Skeletal muscle cell (primary cell): ENCODE measurements at regions not wholly inside any gene's neighbourhood (a gene's known extent, or its start where the extent isn't known, plus 50 kb on each side); places are given as distances from the start of the nearest gene placed in this dataset.
A peak's percentile ranks its signal among the peaks of the same experiment; 100 is the strongest.

Source experiments
- DNase-seq: peaks from one replicate; pipeline ENCODE4 v3.0.0-alpha.2; 2010; ENCODE audit warnings: low read depth
- H3K4me3 ChIP-seq: 2 replicates; pipeline ENCODE4 v1.5.1; 2011; ENCODE audit warnings: low read depth, mild to moderate bottlenecking, control low read depth, low read length, moderate library complexity

DNA sequence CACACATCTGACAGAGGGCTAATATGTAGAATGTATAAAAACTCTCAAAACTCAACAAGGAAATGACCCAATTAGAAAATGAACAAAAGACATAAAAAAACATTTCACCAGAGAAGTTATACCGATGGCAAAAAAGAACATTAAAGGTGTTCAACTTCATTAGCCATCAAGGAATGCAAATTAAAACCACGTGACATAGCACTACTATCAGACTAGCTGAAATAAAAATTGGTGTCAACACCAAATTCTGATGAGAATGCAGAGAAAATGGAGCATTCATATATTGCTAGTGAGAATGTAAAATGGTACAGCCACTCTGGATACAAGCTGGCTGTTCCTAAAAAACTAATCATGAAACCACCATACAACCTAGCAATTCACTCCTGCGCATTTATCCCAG, 128.0 kb downstream of the INSIG2 start:
- no peak for DNase-seq
- no peak overlapping the region for H3K4me3 ChIP-seq

DNA sequence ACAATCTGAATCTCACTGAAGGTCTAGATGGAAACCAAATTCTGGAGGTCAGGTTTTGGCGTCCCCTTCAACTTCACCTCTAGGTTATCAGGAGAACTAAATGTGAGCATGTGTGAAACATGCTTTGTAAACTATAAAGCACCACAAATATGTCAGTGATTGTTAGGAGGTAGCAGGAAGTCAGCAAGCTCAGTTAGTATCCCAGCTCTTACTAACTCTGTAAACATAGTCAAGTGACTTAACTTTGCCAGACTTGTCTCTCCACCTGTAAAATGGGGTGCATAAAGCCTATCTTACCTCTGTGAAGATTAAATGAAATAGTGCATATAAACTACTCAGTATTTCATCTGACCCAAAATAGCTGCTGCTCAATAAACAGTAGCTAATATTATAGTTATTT, 121.5 kb downstream of the INSIG2 start:
- DNase-seq: no peak
- no peak overlapping the region for H3K4me3 ChIP-seq

DNA sequence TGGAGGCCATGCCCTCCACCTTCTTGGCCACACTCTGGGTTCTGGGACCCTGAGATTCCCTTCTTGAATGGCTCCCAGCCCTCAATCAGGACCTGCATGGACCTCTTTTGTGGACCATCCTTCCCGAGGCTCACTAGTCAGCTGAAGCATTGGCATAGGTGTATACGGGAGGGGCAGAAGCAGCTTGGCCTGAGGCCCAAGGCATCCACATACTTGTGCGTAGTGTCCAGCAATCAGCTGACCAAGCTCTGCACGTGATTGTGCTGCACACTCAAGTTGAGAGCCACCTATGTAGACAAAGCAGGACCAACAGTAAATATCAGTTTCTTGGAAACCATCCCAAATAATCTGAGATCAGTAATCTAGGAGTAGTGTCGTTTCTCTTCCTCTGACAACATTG, 119.6 kb downstream of the INSIG2 start:
- no peak for DNase-seq
- H3K4me3 ChIP-seq: no peak overlapping the region

DNA sequence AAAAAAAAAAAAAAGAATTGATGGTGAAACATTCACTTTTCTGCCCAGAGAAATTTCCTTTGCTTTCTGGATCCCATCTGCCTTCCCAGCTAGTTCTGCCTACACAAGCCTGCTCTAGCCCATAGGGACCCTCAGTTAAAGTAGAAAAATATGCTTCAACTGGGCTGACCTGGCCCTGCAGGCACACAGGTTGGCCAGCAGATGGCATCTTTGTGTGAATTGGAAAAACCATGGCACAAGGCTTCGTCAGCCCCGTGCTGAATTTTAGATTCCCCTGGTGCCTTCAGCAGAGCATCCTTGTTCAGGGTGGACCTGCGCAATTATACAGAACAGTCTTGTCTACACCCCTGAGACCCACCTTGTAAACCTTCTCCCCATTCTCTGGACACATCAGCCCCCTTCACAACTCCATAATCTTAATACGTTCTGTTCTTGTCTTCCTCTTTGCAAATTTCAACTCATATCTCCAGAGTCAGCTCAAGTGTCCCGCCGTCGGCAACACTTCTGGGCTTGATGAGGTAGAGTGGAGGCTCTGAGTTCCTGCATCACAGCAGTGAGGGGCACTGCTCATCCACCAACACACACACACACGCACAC, 114.5 kb downstream of the INSIG2 start:
- DNase-seq: no peak

DNA sequence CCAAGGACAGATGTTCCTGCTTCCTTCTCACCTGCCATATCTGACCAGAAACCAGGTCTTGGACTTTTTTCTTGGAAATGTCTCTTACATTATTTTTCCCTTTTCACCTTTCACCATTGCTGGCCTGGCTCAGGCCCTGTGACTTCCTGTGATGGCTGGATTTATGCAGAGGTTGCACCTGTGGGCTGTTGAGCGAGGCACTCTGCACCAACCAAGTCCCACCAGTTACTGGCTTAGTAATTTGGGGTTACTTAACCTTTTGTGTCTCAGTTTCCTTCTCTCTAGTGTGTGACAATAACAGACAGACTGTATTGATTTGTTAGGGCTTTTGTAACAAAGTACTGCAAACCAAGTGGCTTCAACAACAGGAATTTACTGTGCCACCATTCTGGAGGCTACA, 110.0 kb downstream of the INSIG2 start:
- no peak for DNase-seq
- H3K4me3 ChIP-seq: no peak overlapping the region

More for the DNA sequence above, 114.5 kb downstream of the INSIG2 start:
- H3K4me3 ChIP-seq: no peak overlapping the region

DNA sequence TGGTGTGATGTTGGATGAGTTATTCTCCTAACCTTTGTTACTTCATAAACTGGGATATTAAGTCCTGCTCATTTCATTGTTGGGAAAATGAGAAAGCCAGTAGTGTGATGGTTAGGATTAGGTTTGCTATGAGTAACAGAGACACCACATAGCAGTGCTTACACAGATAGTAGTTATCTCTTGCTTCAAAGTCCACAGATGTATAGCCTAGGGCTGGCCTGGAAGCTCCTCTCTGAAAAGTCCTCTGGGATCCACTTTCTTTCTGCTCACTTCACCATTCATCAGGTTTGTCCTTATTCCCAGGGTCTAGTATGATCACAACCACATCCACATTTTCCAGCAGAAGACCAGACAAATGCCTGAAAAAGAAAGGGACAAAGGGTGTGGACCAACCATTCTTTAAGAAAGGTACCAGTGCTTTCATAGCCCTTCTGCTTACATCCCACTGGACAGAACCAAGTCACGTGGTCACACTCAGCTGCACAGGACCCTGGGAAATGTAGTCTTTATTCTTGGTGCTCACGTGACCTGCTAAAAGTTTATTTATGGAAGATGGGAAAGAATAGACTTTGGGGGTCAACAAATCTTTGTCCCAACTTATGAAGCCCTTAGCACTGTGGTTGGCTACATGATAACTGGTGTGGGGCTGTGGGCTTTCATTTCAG, 108.9 kb downstream of the INSIG2 start:
- no peak overlapping the region for H3K4me3 ChIP-seq
- DNase-seq: no peak

DNA sequence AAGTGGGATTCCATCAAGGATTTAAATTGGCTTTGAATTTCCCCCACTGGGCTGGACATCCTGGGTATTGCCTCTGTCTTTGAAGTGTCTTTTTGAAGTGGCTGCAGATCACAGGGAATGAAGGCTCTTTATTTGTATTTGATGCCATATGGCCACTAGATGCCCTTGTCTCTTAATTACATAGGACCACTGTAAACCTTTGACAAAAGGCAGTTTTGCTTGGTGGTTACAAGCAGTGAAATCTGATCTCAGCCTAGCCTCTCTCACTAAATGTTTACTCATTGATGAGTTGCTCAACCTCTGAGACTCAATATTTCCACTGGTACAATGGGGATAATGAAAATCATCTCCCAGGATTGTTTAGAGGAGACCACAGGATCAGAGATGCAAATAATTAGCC, 102.2 kb downstream of the INSIG2 start:
- H3K4me3 ChIP-seq: no peak overlapping the region
- DNase-seq: no peak

DNA sequence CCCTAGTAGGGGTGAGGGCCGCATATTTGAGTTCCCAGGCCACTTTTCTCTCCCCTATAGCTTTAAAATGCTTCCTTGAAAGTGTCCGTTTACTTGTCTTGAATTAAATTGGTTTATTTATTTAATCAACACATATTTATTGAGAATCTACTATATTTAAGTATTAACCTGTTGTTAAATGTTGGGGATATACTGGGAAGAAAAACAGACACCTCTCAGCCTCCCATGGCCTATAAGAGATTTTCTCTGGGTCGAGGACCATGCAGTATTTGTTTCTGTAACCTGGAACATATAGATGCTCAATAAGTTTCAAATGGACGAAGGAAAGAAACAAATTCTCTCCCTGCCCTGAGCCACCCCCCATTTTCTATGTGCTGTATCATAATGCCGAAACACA, 98.6 kb downstream of the INSIG2 start:
- no peak for DNase-seq
- H3K4me3 ChIP-seq: peak overlapping the region; percentile 67

DNA sequence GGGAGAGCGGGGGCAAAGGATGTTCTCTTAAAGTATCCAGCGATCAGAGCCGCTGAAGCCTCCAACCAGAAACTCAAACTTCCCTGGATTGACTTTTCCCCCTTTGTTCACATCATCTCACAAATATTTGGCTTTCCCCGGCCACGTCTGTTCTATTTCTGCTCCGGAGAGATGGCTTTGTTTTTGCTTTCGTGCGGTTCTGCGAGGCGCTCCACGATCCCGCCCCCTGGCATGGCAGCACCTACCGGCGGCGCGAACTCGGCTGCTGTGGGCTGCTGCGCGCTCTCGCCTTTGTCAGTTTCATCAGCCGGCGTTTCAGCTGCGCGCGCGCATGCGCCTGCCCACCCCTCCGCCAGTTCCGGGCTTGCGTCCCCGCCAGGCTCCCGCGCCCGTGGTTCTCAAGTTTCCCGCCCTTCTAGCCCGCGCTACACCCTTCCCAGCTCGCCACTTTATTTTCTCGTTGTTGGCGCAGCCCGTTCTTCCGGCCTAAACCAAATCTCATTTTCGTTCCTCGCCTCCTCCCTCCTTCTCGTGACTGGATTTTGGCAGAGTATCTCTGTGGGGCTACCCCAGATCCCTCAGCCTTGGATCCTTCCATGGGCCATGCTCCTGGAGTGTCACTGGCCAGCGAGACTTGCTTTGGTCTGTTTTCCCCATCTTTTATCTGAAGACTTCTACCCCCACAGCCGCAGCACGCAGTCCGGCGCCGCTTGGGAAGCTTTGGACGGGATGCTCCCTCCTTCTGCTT, 98.0 kb downstream of the INSIG2 start:
- peak overlapping the region; percentile 67 for H3K4me3 ChIP-seq
- peak; percentile 61 for DNase-seq

DNA sequence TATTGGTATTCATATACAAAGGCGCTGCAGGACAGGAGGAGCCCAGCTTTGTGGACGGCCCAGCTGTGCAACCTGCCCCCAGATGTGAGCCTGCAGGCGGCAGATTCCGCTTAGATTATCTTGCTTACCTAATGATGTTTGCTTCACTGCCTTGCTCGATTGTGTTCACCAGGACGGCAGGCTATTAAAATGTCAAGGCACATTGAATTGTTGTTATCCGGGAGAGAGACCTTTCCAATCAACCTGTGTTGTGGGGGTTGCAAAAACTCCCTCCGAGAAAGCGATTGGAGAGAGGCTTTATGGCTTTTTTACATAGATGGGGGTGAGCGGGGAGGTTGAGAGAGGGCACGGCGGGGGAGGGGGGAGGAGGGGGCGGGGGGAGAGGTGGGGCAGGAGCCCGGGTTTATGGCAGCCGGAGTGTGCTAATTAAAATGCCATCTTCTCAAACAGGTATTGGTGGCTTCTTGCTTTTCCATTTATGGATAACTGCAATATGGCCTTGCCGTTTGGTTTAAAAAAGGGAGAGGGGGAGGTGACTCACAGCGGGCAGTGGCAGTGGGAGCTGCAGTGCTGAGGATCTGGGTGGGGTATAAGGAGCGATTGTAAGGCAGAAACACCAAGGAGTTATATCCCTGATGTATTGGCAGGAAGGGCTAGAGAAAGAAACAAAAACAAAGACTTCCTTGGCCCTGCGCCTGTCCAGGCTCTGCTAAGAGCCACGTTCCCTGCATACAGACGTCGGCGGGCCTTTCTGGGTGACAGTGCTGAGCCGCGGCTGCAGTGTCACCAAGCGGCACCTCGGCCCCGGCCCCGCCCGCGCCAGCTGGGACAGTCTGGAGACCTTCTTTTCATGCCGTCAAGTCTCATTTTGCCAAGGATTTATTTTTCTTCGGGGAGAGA, 97.2 kb downstream of the INSIG2 start:
- H3K4me3 ChIP-seq: peak overlapping the region; percentile 67
- no peak for DNase-seq

DNA sequence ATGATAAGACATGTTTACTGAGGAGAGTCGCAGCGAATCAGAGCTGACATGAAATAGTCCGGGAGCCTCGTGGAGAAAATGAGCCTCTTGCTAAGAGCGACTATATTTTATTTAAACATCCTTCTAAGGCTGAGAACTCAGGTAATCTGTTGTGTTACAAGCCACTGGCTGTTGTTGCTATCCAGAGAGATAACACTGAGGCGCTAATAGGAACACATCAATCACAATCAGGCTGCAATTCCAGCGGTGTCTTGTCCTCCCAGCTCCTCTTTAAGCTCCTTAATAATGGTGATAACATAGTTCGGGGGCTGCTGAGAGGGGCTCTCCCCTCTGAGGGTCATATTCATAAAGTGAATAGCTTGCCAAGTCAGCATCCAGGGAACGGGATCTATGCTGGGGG, 95.1 kb downstream of the INSIG2 start:
- no peak for DNase-seq
- H3K4me3 ChIP-seq: no peak overlapping the region

DNA sequence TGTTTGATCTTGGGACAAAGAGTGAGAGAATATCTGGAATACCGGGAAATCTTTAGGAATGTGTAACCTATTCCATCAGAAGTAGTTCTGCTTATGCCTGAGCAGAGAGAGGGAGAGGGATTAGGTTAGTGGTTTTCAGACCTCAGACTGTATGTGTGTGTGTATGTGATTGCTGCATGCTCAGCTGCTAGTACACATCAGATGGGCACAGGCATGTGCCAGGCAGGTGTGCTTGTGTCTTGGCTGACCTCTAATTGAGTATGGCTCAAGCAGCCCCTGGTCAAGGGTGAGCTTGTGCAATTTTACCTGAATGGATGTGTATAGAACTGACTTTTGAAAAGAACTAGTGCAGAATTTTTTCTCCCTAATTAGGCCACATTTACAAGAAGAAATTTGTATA, 91.2 kb downstream of the INSIG2 start:
- no peak for DNase-seq
- no peak overlapping the region for H3K4me3 ChIP-seq

DNA sequence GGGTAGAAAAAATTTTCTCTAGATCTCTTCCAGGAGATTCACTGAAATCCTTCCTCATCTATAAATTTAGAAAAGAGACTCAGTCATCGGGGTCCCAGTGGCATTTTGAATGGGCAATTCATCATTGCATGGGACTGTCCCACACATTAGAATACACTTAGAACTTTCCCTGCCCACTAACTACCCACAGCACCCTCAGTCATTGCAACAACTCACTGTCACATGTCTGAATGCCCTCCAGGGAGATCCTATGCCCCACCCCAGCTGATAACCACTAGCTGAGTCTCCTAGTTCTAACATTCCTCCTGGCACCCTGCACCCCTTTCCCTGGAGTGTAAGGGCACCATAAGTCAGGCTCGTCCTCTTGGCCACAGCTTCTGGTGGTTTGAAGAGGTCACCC, 89.6 kb downstream of the INSIG2 start:
- DNase-seq: no peak
- H3K4me3 ChIP-seq: no peak overlapping the region

DNA sequence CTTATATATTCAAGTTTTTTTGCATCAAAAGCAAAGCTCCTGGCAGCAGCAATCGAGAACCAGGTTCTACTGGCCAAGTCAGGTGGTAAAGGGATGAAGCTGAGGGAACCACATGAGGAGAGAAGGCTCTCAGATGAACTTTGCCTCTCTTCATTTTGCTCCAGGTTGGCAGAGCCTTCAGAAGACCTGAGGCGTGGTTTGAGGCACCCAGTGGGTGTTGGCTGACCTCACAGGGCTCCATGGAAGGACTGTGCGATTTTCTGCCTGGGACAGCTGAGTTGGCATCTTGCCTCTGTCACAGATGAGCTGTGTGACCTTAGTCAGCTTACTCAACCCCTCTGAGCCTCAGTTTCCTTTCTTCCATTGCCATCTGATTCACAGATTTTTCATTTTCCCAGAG, 89.0 kb downstream of the INSIG2 start:
- no peak overlapping the region for H3K4me3 ChIP-seq
- DNase-seq: no peak

DNA sequence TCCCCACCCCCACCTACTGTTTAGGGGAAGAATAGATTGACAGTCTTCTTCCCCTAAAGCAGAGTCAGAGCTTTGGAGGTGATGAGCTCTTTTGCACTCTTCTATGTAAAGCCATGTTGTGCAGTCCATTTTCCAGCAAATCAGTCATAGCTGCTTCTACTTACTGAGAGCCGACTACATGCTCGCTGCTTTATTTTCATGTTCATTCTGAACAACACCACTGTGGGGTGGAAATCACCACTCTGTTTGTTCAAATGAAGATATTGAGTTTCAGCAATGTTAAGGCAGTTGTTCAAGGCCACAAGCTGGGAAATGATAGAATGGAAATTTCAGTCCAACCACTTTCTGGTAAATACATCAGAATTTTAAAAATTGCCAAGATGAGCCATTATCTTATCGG, 88.3 kb downstream of the INSIG2 start:
- no peak overlapping the region for H3K4me3 ChIP-seq
- DNase-seq: no peak

DNA sequence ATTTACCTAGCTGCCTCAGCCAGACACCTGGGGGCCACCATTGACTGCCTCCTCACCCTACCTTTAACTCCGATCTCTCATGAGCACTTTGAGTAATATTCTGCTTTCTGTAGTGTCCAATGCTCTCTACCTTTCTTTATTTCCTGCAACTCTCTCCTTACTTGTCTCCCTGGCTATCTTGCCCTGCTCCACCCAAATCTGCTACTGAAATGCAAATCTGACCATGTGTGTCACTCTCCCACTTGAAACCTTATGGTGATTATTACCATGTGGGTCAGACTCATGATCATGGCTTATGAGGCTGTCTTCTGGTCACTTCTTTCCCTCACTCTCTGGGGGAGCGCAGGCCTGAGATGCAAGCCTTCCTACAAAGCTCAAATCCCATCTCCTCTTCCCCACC, 83.3 kb downstream of the INSIG2 start:
- H3K4me3 ChIP-seq: no peak overlapping the region
- no peak for DNase-seq

DNA sequence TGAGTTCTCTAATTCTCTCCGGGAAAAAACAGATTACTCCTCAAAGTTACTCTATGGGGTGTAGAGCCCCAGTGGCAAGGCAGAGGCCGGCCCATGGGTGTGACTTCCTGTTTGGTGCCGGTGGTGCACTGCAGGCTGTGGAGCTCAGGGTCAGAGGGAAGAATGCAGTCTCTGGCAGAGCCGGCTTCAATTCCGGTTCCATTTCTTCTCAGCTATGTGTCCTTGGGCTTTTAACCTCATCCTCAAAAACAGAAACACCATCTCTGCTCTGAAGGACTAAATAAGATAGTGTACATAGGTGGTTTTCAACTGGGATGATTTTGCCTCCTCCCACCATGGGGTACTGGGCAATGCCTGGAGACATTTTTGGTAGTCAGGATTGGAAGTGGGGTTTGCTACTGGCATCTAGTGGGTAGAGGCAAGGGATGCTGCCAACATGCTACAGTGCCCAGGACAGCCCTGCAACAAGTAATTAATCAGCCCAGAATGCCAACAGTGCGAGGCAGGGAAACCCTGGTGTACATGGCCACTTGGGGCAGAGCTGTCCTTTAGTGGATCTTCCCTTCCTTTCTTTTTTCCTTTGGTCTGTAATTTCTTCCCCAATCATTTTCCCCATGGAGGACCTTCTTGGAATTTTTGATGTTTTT, 81.2 kb downstream of the INSIG2 start:
- H3K4me3 ChIP-seq: no peak overlapping the region
- no peak for DNase-seq

DNA sequence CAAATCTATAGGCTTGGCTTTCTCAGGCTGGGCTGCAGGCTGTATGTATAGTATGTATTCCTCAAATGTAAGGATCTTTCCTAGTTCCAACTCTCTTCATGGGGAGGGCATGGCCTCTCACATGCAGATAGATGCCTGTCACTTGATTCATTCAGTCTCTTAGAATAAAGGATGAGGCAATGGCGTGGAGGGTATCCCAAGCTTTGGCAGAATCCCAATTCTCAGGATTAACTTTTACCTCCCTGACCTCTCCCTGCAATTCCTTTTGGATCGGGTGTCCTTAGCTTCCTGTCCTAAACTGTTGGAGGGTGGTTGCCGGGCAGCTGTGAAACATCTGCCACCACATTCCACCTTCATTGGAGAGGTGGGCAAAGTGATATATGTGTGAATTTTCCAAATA, 80.3 kb downstream of the INSIG2 start:
- no peak for DNase-seq

DNA sequence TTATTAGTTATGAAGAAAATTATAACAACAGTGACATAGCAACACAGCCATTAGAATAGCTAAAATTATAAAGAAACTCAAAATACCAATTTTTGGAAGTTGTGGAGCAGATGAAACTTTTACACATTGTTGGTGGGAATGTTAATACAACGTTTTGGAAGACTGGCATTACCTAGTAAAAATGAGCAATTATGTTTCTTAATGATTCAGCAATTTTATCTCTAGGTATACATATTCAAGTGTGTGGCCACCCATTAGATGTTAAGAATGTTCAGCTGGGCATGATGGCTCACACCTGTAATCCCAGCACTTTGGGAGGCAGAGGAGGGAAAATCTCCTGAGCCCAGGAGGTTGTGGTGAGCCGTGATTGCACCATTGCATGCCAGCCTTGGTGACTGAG, 78.8 kb downstream of the INSIG2 start:
- H3K4me3 ChIP-seq: no peak overlapping the region
- no peak for DNase-seq

More for the DNA sequence above, 80.3 kb downstream of the INSIG2 start:
- no peak overlapping the region for H3K4me3 ChIP-seq
